ENCODE measurements at regions not wholly inside any gene's neighbourhood (a gene's known extent, or its start where the extent isn't known, plus 50 kb on each side); places are given as distances from the start of the nearest gene placed in this dataset.

DNA sequence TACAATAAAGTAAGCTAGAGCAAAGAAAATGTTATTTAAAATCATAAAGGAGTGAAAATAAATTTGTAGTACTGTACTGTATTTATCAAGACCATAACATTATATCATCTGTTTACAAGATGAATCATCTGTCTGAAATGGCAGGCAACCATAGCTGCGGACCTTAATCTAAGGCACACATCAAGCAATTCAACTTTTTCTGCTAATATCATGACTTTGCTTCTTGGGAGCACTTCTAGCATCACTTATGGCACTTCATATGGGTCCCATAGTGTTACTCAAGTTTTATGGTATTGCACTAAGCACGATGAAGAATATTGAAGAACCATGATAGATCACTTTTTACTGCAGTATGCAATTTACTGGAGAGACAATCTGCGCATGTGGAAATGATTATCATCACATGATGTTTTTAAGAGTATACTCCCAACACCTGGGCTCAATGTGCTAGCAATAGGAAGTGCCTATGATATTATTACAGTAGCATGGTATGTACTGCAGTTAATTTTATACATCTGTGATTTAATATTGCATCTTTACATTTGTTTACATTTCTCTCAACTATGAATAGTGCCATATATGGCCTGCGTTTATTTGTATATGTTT, 137.7 kb upstream of the NECTIN3 start:
- ChIA-PET POLR2A (no interaction called here), CTCF (ENCODE audit: low intra/inter-chr PET ratio) (no interaction called here)
- no peak for FAIRE-seq
- Histone ChIP-seq H3K36me3 (ENCODE audit: control insufficient read depth, insufficient read depth, low read length) (no peaks in the 10 kb centered on the region), H4K20me1 (replicated peaks; ENCODE audit: control insufficient read depth, insufficient read depth, low read length) (no peaks in the 10 kb centered on the region), H3K4me2 (ENCODE audit: insufficient read depth, low read length) (no peak overlapping the region), H3K9me3 (replicated peaks; ENCODE audit: control insufficient read depth, insufficient read depth, low read depth, low read length) (no peaks in the 10 kb centered on the region), H3K4me3 (no peak overlapping the region), H3K27me3 (ENCODE audit: control insufficient read depth in 2 of 2, insufficient read depth in 2 of 2, low read length in 2 of 2) (no peaks in the 10 kb centered on the region), H3K27ac (ENCODE audit: extremely low read depth, low read depth, low read length) (no peak overlapping the region), H3K79me2 (ENCODE audit: control insufficient read depth, insufficient read depth, low read length) (no peaks in the 10 kb centered on the region), H3K9me1 (ENCODE audit: control insufficient read depth, insufficient read depth, low read length) (no peaks in the 10 kb centered on the region), H2AFZ (ENCODE audit: low read depth, low read length) (no peak overlapping the region), H3K9ac (ENCODE audit: insufficient read depth in 1 of 2, low read depth in 2 of 2, low read length in 2 of 2) (no peak overlapping the region), H3K4me1 (replicated peaks in 1 of 2; ENCODE audit: control insufficient read depth in 2 of 2, insufficient read depth in 2 of 2, low read length in 2 of 2) (no peaks in the 10 kb centered on the region)
- intact Hi-C loops (cut with micrococcal nuclease) (no loop called here), in situ Hi-C loops (cut with MboI) (no loop called here)
- WGBS (ENCODE audit: insufficient coverage, low coverage, missing lambda C conversion rate): 0% methylated on average over 4 of the region's 4 CpGs
- no peak for DNase-seq (ENCODE audit: extremely low read depth in 1 of 4, low spot score in 3 of 4)
- no peak for ATAC-seq
- BruUV-seq (replicated peaks): no TSS peak
- TF ChIP-seq TEAD1 (CRISPR knock-in tag; IDR thresholded peaks at IDR 0.05) (no peak), ZBTB11 (CRISPR knock-in tag; IDR thresholded peaks at IDR 0.05) (no peak), CBX1 (IDR thresholded peaks at IDR 0.05; ENCODE audit: low read depth) (no peak), FOS (IDR thresholded peaks at IDR 0.05; ENCODE audit: extremely low read depth, insufficient read length) (no peak), ELF1 (tag; IDR thresholded peaks at IDR 0.05) (no peak), ZNF830 (CRISPR knock-in tag; IDR thresholded peaks at IDR 0.05) (no peak), STAT5A (IDR thresholded peaks at IDR 0.05; ENCODE audit: borderline replicate concordance, low read length) (no peak), XRCC3 (IDR thresholded peaks at IDR 0.05) (no peak), ZNF3 (CRISPR knock-in tag; IDR thresholded peaks at IDR 0.05) (no peak), KLF10 (CRISPR knock-in tag; IDR thresholded peaks at IDR 0.05) (no peak), POLR3A (IDR thresholded peaks at IDR 0.05; ENCODE audit: borderline replicate concordance, extremely low read depth, insufficient read depth, insufficient read length) (no peak), VEZF1 (CRISPR knock-in tag; IDR thresholded peaks at IDR 0.05) (no peak)

Data from K562 (cell line).